ENCODE measurements at regions not wholly inside any gene's neighbourhood (a gene's known extent, or its start where the extent isn't known, plus 50 kb on each side); places are given as distances from the start of the nearest gene placed in this dataset.
"Not testable (repeated sequence)": the region's sequence is repeated elsewhere in the genome, so short reads cannot be mapped to it uniquely, and the experiment has no call there.

DNA sequence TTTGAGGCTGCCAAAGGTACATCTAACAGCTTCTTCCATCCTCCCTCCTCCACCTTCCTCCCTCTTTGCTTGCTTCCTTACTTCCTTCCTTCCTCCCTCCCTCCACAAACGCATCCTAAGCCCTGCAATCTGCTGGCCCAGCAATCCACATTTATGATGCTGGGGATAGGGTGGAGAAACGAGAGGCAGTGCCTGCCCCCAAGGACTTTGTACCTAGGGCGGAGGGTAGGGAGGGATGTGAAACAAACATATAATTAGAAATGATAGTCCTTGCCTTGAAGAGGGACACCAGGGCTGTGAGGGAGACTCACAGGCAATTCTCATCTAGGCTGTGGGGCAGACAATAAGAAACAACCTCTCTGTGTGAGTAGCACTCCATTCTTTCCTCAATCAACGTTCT lies 188.3 kb downstream of the ANKRD30B start:
- TF ChIP-seq, protein P1, sequence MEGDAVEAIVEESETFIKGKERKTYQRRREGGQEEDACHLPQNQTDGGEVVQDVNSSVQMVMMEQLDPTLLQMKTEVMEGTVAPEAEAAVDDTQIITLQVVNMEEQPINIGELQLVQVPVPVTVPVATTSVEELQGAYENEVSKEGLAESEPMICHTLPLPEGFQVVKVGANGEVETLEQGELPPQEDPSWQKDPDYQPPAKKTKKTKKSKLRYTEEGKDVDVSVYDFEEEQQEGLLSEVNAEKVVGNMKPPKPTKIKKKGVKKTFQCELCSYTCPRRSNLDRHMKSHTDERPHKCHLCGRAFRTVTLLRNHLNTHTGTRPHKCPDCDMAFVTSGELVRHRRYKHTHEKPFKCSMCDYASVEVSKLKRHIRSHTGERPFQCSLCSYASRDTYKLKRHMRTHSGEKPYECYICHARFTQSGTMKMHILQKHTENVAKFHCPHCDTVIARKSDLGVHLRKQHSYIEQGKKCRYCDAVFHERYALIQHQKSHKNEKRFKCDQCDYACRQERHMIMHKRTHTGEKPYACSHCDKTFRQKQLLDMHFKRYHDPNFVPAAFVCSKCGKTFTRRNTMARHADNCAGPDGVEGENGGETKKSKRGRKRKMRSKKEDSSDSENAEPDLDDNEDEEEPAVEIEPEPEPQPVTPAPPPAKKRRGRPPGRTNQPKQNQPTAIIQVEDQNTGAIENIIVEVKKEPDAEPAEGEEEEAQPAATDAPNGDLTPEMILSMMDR (IDR thresholded peaks at IDR 0.05), result no peak
- no peak for TF ChIP-seq POLR2A (IDR thresholded peaks at IDR 0.05)
- DNase-seq (no peak), ATAC-seq (no peak)

DNA sequence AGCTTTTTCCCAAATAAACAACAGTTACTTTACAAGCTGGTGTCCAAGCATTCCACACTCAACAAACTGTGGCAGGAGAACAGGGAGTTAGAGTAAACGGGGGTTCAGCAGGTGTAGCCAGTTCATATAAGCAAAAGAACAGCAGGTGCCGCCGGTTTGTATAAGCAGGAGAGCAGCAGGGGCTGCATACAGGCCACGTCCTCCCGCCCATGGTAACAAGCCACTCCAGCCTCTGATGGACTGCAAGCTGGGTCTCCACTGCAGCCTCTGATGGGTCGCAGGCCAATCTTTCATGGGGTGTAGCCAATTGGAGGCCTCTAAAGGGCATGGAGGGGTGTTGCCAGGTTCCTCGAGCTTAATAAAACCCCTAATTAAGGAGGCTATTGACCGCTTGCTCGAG lies 189.3 kb downstream of the ANKRD30B start:
- no peak overlapping the region for H3K4me3 ChIP-seq
- intact Hi-C loops (cut with DNase I), result no loop called here
- WGBS, 2 donors, result 56 to 70% methylated on average over 7 of the region's 9 CpGs
- H3K4me1 ChIP-seq, result no peaks in the 10 kb centered on the region
- H3K36me3 ChIP-seq (replicated peaks in 1 of 2; ENCODE audit: insufficient read depth in 1 of 2, low read depth in 2 of 2), result no peaks in the 10 kb centered on the region
- TF ChIP-seq POLR2A (IDR thresholded peaks at IDR 0.05), result no peak
- TF ChIP-seq, protein P1 (IDR thresholded peaks at IDR 0.05), result no peak
- H3K27ac ChIP-seq, result no peak overlapping the region
- H3K27me3 ChIP-seq, result no peaks in the 10 kb centered on the region
- no peak for DNase-seq
- ATAC-seq, result no peak
- no peaks in the 10 kb centered on the region for H3K9me3 ChIP-seq

More for the DNA sequence above, 188.3 kb downstream of the ANKRD30B start:
- no peaks in the 10 kb centered on the region for H3K36me3 ChIP-seq (replicated peaks in 1 of 2; ENCODE audit: insufficient read depth in 1 of 2, low read depth in 2 of 2)
- H3K27ac ChIP-seq, result no peak overlapping the region
- 25 to 26% methylated on average over 4 of the region's 4 CpGs for WGBS, 2 donors
- H3K4me1 ChIP-seq, result no peaks in the 10 kb centered on the region
- intact Hi-C loops (cut with DNase I), result no loop called here
- H3K27me3 ChIP-seq, result no peaks in the 10 kb centered on the region
- H3K9me3 ChIP-seq, result no peaks in the 10 kb centered on the region
- H3K4me3 ChIP-seq, result no peak overlapping the region

DNA sequence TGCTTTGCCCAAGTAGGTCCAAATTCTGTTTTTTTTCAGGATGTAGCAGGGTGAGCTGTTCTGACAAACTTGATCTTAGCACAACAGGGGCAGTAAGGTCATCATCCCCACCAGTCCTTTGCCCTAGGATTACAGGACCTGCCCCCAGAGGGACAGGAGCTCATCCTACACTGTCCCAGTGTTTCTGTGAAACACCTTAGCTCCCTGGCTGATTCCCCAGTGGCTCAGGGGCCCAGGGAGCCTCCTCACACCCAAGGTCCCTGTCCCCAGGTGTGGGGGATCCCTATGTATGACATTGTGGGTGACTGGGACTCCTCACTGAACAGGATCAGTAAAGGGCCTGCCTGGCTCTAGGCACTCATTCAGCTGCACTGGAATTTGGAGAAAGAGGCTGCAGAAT lies 191.2 kb downstream of the ANKRD30B start:
- Histone ChIP-seq H3K27me3 (no peaks in the 10 kb centered on the region), H3K9me3 (no peaks in the 10 kb centered on the region), H3K36me3 (replicated peaks in 1 of 2; ENCODE audit: insufficient read depth in 1 of 2, low read depth in 2 of 2) (no peaks in the 10 kb centered on the region), H3K27ac (no peak overlapping the region), H3K4me3 (no peak overlapping the region), H3K4me1 (no peaks in the 10 kb centered on the region)
- DNase-seq (no peak), ATAC-seq (no peak)
- intact Hi-C loops (cut with DNase I), result no loop called here
- no peak for TF ChIP-seq POLR2A (IDR thresholded peaks at IDR 0.05)
- TF ChIP-seq, protein P1 (IDR thresholded peaks at IDR 0.05), result no peak

DNA sequence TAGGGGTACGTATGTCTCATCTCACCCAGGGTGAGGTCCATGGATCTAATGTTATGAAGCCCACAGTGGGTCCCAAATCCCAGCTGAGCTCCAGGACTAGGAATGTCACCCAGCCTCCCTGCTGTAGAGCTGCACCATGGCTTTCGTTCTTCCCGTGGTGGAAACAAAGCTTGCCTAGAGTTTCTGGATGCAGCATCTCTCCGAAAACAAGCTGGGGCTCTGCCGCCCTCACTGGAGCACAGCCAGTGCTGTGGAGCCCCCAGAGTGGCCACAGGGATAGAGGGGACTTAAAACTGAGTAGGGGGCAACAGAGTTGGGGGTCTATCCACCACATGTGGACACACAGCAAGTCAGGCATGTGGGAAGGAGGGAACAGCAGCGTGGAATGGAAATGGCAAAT lies 192.1 kb downstream of the ANKRD30B start:
- H3K4me1 ChIP-seq; H3K27ac ChIP-seq; H3K27me3 ChIP-seq; H3K4me3 ChIP-seq; ATAC-seq; H3K36me3 ChIP-seq (replicated peaks in 1 of 2; ENCODE audit: insufficient read depth in 1 of 2, low read depth in 2 of 2); intact Hi-C loops (cut with DNase I); DNase-seq; H3K9me3 ChIP-seq: not testable (repeated sequence)
- 55 to 69% methylated on average over 3 to 6 of the region's 6 CpGs for WGBS, 2 donors

DNA sequence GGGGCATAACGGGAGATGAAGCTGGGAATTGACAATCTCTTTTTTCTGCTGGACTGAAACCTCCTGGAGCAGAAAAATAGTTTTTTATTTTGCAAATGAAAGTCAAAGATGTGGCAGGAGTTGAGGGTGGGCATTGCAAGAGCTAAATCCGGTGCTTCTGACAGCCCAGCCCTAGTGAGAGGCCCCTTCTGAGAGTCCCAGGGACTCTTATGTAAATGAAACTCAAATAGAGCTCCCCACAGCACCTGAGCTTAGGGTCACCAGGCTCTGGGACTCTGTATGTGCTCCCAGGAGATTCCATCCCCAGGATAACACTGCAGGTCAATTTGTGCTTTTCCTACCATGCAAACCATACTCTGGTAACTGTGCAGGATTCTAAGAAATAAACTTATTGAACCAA lies 192.8 kb downstream of the ANKRD30B start:
- no peak overlapping the region for H3K27ac ChIP-seq
- H3K4me1 ChIP-seq, result no peaks in the 10 kb centered on the region
- intact Hi-C loops (cut with DNase I), result no loop called here
- DNase-seq (no peak), ATAC-seq (no peak)
- TF ChIP-seq, protein P1 (IDR thresholded peaks at IDR 0.05), result no peak
- TF ChIP-seq POLR2A (IDR thresholded peaks at IDR 0.05), result no peak
- WGBS, 2 donors, result 39 to 51% methylated on average over 2 of the region's 2 CpGs
- H3K4me3 ChIP-seq, result no peak overlapping the region
- no peaks in the 10 kb centered on the region for H3K9me3 ChIP-seq
- no peaks in the 10 kb centered on the region for H3K36me3 ChIP-seq (replicated peaks in 1 of 2; ENCODE audit: insufficient read depth in 1 of 2, low read depth in 2 of 2)
- no peaks in the 10 kb centered on the region for H3K27me3 ChIP-seq
